ENCODE measurements at regions not wholly inside any gene's neighbourhood (a gene's known extent, or its start where the extent isn't known, plus 50 kb on each side); places are given as distances from the start of the nearest gene placed in this dataset.

- TF ChIP-seq, protein P1, sequence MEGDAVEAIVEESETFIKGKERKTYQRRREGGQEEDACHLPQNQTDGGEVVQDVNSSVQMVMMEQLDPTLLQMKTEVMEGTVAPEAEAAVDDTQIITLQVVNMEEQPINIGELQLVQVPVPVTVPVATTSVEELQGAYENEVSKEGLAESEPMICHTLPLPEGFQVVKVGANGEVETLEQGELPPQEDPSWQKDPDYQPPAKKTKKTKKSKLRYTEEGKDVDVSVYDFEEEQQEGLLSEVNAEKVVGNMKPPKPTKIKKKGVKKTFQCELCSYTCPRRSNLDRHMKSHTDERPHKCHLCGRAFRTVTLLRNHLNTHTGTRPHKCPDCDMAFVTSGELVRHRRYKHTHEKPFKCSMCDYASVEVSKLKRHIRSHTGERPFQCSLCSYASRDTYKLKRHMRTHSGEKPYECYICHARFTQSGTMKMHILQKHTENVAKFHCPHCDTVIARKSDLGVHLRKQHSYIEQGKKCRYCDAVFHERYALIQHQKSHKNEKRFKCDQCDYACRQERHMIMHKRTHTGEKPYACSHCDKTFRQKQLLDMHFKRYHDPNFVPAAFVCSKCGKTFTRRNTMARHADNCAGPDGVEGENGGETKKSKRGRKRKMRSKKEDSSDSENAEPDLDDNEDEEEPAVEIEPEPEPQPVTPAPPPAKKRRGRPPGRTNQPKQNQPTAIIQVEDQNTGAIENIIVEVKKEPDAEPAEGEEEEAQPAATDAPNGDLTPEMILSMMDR (IDR thresholded peaks at IDR 0.05; ENCODE audit: low read length): no peak
- TF ChIP-seq EZH2 (optimal IDR thresholded peaks at IDR 0.05; ENCODE audit: low read depth, low read length): no peak
These were observed 119.7 kb upstream of the RPS23 start for GRCh38 chr5:82397741-82398320.

Measured in MM.1S (cell line).